Endothelial cell of umbilical vein (primary cell): ENCODE measurements at regions not wholly inside any gene's neighbourhood (a gene's known extent, or its start where the extent isn't known, plus 50 kb on each side); places are given as distances from the start of the nearest gene placed in this dataset.

Experiments
- BruUV-seq: library from RNA; stranded (reverse); fragments of 400-500 nt; replicated peaks from 2 replicates; lab custom pipeline; 2021; lab: Mats Ljungman, UMichigan
- CTCF ChIA-PET: fragments of 300-600, 350-600 bp; sonication (Branson Sonifier 250); formaldehyde crosslinking; loops from one replicate; lab custom pipeline; 2021; ENCODE audit warnings: antibody characterized with exemption, inconsistent platforms; lab: Charles Lee
- POLR2A ChIA-PET: fragments of 300-600, 350-600 bp; sonication (Branson Sonifier 250); formaldehyde crosslinking; loops from one replicate; lab custom pipeline; 2021; ENCODE audit warnings: antibody characterized with exemption, inconsistent platforms; lab: Charles Lee
- DNase-seq: peaks from one replicate; pipeline ENCODE4 v3.0.0-alpha.2; 2011; ENCODE audit warnings: low read depth, low spot score
- FAIRE-seq: peaks from 2 replicates; lab custom pipeline; 2011; peaks lifted over from hg19 to GRCh38; lab: Jason Lieb, UNC
- H2AFZ ChIP-seq: 2 replicates; pipeline ENCODE4 v1.6.0; 2012; ENCODE audit warnings: low read depth, low read length, control low read depth, inconsistent platforms
- H3K27ac ChIP-seq: 2 replicates; pipeline ENCODE4 v1.5.1; 2011; ENCODE audit warnings: low read depth, mild to moderate bottlenecking, control low read depth, low read length, moderate library complexity; ENCODE audit not compliant: insufficient read depth
- H3K27me3 ChIP-seq, 2 experiments: 2 replicates each; pipeline versions ENCODE4 v1.6.0 to v1.6.1; 2011; ENCODE audit warnings: low read length in 2 of 2, mixed read lengths in 1 of 2; ENCODE audit not compliant: control insufficient read depth in 2 of 2, insufficient read depth in 2 of 2
- H3K36me3 ChIP-seq, 2 experiments: 2 replicates in 1 of 2; 3 replicates in 1 of 2; pipeline ENCODE4 v1.5.1; 2011; ENCODE audit warnings: low read length in 2 of 2, mild to moderate bottlenecking in 1 of 2, moderate library complexity in 1 of 2; ENCODE audit not compliant: control insufficient read depth in 2 of 2, insufficient read depth in 2 of 2; ENCODE audit errors: extremely low read depth in 1 of 2
- H3K4me1 ChIP-seq: 3 replicates; pipeline ENCODE4 v1.5.1; 2011; ENCODE audit warnings: mild to moderate bottlenecking, low read length; ENCODE audit not compliant: control insufficient read depth, insufficient read depth; ENCODE audit errors: extremely low read depth
- H3K4me2 ChIP-seq: 2 replicates; pipeline ENCODE4 v1.6.1; 2011; ENCODE audit warnings: low read length, control low read depth, mixed read lengths; ENCODE audit not compliant: insufficient read depth
- H3K4me3 ChIP-seq, 3 experiments: fragments of 200-600 bp in 1 of 3; sonication (generic), shearing (Covaris generic) in 1 of 3; replicated peaks in 1 of 3; 2 replicates each; pipeline ENCODE4 v1.5.1; 2011 to 2016; ENCODE audit warnings: control low read depth in 3 of 3, low read length in 3 of 3, mild to moderate bottlenecking in 2 of 3, inconsistent platforms in 1 of 3, low read depth in 1 of 3, moderate library complexity in 1 of 3; ENCODE audit not compliant: insufficient read depth in 1 of 3
- H3K79me2 ChIP-seq: 2 replicates; pipeline ENCODE4 v1.6.0; 2012; ENCODE audit warnings: low read length, inconsistent platforms; ENCODE audit not compliant: control insufficient read depth, insufficient read depth
- H3K9ac ChIP-seq: replicated peaks from 2 replicates; pipeline ENCODE3; 2011; ENCODE audit warnings: low read length, control low read depth; ENCODE audit not compliant: insufficient read depth; ENCODE audit errors: extremely low read depth
- H3K9me1 ChIP-seq: replicated peaks from 3 replicates; pipeline ENCODE4 v1.6.0; 2011; ENCODE audit warnings: mild to moderate bottlenecking, low read length; ENCODE audit not compliant: control insufficient read depth, insufficient read depth; ENCODE audit errors: extremely low read depth
- H3K9me3 ChIP-seq: replicated peaks from 2 replicates; pipeline ENCODE4 v1.5.1; 2012; ENCODE audit warnings: low read length, inconsistent platforms; ENCODE audit not compliant: control insufficient read depth, insufficient read depth
- H4K20me1 ChIP-seq: replicated peaks from 2 replicates; pipeline ENCODE3; 2011; ENCODE audit warnings: mild to moderate bottlenecking, low read length; ENCODE audit not compliant: control insufficient read depth, insufficient read depth; ENCODE audit errors: extremely low read depth
- CTCF ChIP-seq, 2 donors: IDR thresholded peaks; 1 replicate in 1 of 2; 2 replicates in 1 of 2; pipeline ENCODE4 v1.5.1; 2011; ENCODE audit warnings: low read length in 2 of 2, mild to moderate bottlenecking in 2 of 2, moderate library complexity in 2 of 2, control low read depth in 1 of 2, inconsistent platforms in 1 of 2, low read depth in 1 of 2; ENCODE audit not compliant: insufficient read depth in 1 of 2; ENCODE audit errors: extremely low read depth in 1 of 2
- EZH2 ChIP-seq: IDR thresholded peaks from 2 replicates; pipeline ENCODE4 v1.6.1; 2012; ENCODE audit warnings: borderline replicate concordance, low read depth, mild to moderate bottlenecking, moderate library complexity, low read length, inconsistent platforms; ENCODE audit not compliant: severe bottlenecking
- FOS ChIP-seq: IDR thresholded peaks from 2 replicates; pipeline ENCODE4 v1.6.1; 2011; ENCODE audit warnings: mild to moderate bottlenecking, low read length, moderate library complexity, borderline replicate concordance; ENCODE audit not compliant: insufficient read depth
- GATA2 ChIP-seq: IDR thresholded peaks from 2 replicates; pipeline ENCODE4 v1.7.0; 2011; ENCODE audit warnings: low read depth, mild to moderate bottlenecking, moderate library complexity, mixed read lengths, low read length; ENCODE audit not compliant: insufficient read length, insufficient read depth
- JUN ChIP-seq: IDR thresholded peaks from 2 replicates; pipeline ENCODE4 v1.6.1; 2011; ENCODE audit warnings: borderline replicate concordance, low read depth; ENCODE audit not compliant: insufficient read length, insufficient read depth
- MYC ChIP-seq: IDR thresholded peaks from one replicate; pipeline ENCODE4 v1.6.1; 2011; ENCODE audit warnings: mild to moderate bottlenecking, low read depth, low read length
- POLR2A ChIP-seq: IDR thresholded peaks from 2 replicates; pipeline ENCODE4 v1.6.1; 2012; ENCODE audit warnings: low read depth, mild to moderate bottlenecking, control low read depth, low read length
- POLR2AphosphoS5 ChIP-seq: IDR thresholded peaks from 2 replicates; pipeline ENCODE4 v1.6.1; 2012; ENCODE audit warnings: low read depth, mild to moderate bottlenecking, control low read depth, low read length, moderate library complexity; ENCODE audit not compliant: insufficient read depth
- dilution Hi-C: fragments of 300-500 bp; cut with MboI; formaldehyde crosslinking; loops from one replicate; pipeline ENCODE4 v1.15.0; 2019; ENCODE audit warnings: low sequenced_read_pairs; ENCODE audit not compliant: extremely low pct_ligation_motif_present
- intact Hi-C: fragments of 100-400 bp; cut with micrococcal nuclease; formaldehyde crosslinking; loops from one replicate; pipeline ENCODE4 v1.10.0; 2022
- TF ChIP-seq, protein P1 (sequence below): IDR thresholded peaks from 2 replicates; pipeline ENCODE4 v1.6.1; 2011; ENCODE audit not compliant: insufficient read depth, insufficient read length

GRCh38 chr18:22539051-22539765, 121.5 kb upstream of the CTAGE1 start:
- Histone ChIP-seq H3K4me2 (no peak overlapping the region), H3K4me1 (no peaks in the 10 kb centered on the region), H4K20me1 (no peaks in the 10 kb centered on the region), H3K9ac (no peak overlapping the region), H3K9me1 (no peaks in the 10 kb centered on the region), H3K79me2 (no peaks in the 10 kb centered on the region), H2AFZ (no peak overlapping the region), H3K27ac (no peak overlapping the region), H3K36me3 (no peaks in the 10 kb centered on the region), H3K27me3 (no peaks in the 10 kb centered on the region), H3K9me3 (no peaks in the 10 kb centered on the region), H3K4me3 (no peak overlapping the region)
- DNase-seq = no peak
- intact Hi-C loops (no loop called here), dilution Hi-C loops (no loop called here)
- ChIA-PET CTCF (no interaction called here), POLR2A (no interaction called here)
- no peak for FAIRE-seq
- no peak for TF ChIP-seq JUN
- no peak for TF ChIP-seq MYC
- TF ChIP-seq, protein P1, sequence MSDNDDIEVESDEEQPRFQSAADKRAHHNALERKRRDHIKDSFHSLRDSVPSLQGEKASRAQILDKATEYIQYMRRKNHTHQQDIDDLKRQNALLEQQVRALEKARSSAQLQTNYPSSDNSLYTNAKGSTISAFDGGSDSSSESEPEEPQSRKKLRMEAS = no peak
- TF ChIP-seq POLR2A = no peak
- no peak for TF ChIP-seq EZH2
- no peak for TF ChIP-seq CTCF (IDR thresholded peaks at IDR 0.05; ENCODE audit: extremely low read depth in 1 of 2, insufficient read depth in 1 of 2, low read depth in 1 of 2, low read length in 2 of 2)
- no peak for TF ChIP-seq FOS
- no peak for TF ChIP-seq POLR2AphosphoS5
- TF ChIP-seq GATA2 = no peak
- no TSS peak for BruUV-seq
